NOMO-1 treated with DMSO at 0.1 percent for 48 hours (cell line): ENCODE measurements at regions not wholly inside any gene's neighbourhood (a gene's known extent, or its start where the extent isn't known, plus 50 kb on each side); places are given as distances from the start of the nearest gene placed in this dataset.
A peak's percentile ranks its signal among the peaks of the same experiment; 100 is the strongest.

Source experiments
- DNase-seq: peaks from one replicate; lab custom pipeline; 2025; ENCODE audit not compliant: unreplicated experiment; lab: John Stamatoyannopoulos, UW

DNA sequence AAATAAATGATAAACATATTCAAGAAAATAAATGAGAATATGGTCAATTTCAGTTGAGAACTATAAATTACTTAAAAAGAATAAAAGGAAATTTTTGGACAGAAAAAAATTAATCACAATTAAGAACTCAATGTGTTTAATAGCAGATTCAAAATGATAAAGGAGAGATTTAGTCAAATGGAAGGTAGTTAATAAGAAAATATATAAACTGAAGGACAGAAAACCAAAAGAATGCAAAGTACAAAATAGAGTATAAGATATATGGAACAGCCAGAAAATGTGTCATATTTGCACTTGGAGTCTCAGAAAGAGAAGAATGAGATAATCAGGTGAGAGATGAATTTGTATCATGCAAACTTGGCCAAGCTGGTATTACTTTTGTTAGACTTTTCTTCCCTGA lies 201.8 kb upstream of the ARID1B start:
- no peak for DNase-seq

GRCh38 chr6:156564807-156565149 lies 212.4 kb upstream of the ARID1B start:
- no peak for DNase-seq

GRCh38 chr6:156564127-156564806 lies 212.9 kb upstream of the ARID1B start:
- DNase-seq: peak; percentile 25

GRCh38 chr6:156563714-156564113 lies 213.5 kb upstream of the ARID1B start:
- DNase-seq: no peak

DNA sequence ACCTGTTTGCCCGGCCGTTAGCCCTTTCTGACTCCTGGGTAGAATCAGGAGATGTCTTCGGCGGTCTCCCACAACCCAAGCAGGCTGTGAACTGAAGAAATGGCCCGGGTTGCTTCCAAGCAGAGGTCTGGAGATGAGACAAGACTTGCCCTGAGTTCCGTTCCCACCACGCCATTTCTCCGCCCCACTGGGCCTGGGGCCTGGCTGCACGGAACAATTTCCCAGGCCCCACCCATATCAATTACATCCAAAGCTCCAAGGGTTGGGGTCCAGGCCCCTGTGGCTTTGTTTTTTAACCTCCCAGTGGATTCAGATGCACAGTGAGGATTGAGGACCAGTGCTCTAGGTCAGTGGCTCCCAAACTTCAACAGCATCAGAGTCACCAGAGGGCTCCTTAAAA lies 214.5 kb upstream of the ARID1B start:
- DNase-seq: no peak

DNA sequence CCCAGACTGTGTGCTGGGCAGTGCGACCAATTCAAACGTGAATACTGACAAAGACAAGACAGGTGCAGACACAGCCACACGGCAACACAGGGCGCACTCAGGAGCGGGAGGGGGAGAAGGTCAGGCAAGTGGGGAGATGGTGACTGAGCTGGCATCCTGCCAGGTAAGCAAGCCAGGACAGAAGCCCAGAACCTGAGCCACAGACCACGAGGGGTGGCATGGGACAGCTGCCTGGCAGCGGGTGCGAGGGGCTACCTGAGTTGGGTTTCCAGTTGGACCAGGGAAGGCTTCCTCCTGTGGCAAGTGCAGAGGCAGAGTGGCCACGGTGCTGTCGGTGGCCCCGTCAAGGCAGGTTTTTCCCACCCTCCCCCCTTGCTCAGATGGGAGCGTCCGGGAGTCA lies 215.2 kb upstream of the ARID1B start:
- no peak for DNase-seq

DNA sequence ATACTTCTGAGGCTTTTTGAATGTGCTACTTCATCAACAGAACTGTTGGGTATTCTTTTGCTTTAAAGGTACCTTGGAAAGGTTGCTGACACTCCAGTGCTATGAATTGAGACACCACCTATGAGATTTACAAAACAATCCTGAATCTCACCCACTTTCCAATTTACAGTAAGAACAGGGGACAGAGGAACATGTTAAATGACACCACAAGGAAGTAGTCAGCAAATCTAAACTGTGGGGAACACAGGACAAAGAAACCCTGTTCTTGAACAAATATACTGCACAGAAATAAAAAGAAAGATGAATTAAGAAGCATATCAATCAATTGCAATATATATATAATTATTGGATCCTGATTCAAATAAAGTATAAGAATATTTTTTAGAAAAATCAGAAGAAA lies 216.7 kb upstream of the ARID1B start:
- DNase-seq: no peak

- DNase-seq: no peak
Measured at GRCh38 chr6:156559162-156559690, 218.0 kb upstream of the ARID1B start.

GRCh38 chr6:156557911-156558259 lies 219.3 kb upstream of the ARID1B start:
- DNase-seq: no peak

GRCh38 chr6:156557251-156557910 lies 219.8 kb upstream of the ARID1B start:
- DNase-seq: no peak

DNA sequence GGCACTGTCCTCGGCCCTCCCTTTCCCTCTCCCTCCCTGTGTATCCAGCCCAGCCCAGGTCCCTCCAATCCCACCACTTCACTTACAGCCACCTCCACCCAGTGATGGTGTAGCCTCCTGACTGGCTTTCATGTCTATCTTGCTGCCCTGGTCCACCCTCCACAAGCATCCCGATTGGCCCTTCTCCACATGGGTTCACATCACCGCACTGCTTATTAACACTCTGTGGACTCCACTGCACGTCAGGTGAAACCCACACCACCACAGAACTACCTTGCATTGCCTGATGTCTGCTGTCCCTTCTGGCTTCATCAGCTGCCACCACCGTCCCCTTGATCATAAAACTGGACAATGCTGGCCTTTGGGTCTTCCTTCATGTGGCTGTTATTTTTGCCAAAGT lies 220.4 kb upstream of the ARID1B start:
- no peak for DNase-seq

DNA sequence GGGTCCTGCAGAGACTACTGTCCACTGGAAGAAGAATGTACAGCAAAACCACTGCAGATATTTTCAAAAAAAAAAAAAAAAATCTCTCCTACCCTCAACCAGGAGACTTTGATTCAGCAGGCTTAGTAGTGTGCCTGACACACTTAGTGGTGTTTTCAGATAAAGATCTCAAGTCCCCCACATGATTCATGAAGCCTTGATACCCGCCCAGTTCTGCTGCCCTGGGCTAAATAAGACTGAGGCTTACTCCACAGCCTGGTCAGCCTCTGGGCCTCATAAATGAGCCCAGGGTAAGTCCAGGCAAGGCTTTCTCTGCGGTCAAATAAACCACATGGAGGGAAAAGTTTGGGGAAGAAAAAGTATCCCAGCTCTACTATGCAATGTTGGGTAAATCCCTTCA lies 222.1 kb upstream of the ARID1B start:
- DNase-seq: no peak

DNA sequence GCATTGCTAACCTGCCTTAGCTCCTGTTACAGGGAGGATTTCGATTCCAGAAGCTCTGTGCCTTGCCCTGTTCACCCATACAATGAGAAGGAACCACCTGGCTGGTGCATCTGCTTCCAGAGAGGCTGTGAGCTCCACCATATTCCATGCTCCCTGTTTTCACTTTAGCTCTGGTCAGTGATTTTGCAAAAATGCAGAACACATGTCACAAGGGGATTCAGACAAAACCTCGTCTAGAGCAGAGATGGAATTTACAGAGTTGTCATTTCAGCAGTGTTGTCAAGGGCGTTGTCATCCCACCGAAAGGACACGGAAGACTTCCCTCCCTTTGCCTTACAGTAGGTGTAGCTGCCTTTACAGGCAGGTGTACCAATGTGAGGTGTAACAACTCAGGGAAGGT lies 223.0 kb upstream of the ARID1B start:
- DNase-seq: no peak

DNA sequence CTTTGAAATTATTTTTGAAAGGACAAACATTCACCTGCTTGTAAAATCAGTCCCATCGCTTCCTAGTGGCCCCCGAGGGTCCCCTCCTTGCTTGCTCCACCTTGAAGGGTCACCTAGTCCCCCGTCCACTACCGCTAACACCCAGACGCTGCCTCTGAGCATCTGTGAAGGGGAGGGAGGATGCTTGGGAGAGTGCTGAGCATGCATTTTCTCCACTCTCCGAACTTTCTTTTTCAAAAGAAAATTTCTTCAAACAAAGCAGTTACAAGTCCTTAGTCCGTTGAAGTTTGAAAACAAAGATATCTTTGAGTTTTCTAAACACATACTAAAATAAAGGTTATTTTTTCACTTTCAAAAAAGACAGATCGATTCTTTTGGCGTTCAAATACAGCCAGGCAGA lies 224.3 kb upstream of the ARID1B start:
- no peak for DNase-seq

DNA sequence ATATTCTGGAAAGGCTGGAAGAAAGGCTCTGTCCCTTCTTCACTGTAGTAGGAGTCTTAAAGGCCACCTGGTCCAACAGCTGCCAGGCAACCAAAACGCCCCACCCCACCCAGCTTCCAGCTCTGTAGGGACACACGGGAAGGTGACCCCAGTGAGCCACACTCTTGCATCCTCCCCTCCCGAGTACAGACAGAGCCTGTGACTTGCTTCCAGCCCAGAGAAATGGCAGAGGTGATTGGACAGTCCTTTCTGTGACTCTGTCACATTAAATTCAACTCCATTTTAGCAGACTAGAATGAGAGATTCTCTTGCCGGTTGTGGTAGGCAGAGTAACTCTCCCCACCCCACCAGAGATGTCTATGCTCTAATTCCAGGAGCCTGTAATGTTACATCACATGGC lies 226.2 kb upstream of the ARID1B start:
- DNase-seq: no peak

GRCh38 chr6:156545931-156546330 lies 231.2 kb upstream of the ARID1B start:
- DNase-seq: no peak

DNA sequence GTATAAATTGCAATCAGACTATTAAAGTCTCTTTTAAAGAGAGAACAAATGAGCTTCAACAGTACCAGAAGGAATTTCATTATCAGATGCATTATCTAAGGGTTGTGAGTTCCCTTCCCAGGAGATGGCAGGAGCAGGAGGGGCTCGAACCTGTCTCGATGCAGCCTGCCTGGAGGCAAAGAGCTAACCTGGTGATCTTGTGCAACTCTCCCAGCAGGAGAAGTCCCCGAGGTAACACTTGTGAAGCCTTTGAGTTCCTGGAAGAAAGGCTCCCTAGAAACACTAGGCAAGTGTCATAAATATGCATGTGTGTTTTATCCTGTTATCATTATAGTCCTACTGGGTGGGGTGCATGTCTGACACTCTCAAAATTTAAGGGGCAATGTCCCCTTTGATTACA lies 232.2 kb upstream of the ARID1B start:
- no peak for DNase-seq

- DNase-seq: no peak
Measured at GRCh38 chr6:156544046-156544445, 233.1 kb upstream of the ARID1B start.

- DNase-seq: no peak
Measured at GRCh38 chr6:156543431-156543830, 233.7 kb upstream of the ARID1B start.

DNA sequence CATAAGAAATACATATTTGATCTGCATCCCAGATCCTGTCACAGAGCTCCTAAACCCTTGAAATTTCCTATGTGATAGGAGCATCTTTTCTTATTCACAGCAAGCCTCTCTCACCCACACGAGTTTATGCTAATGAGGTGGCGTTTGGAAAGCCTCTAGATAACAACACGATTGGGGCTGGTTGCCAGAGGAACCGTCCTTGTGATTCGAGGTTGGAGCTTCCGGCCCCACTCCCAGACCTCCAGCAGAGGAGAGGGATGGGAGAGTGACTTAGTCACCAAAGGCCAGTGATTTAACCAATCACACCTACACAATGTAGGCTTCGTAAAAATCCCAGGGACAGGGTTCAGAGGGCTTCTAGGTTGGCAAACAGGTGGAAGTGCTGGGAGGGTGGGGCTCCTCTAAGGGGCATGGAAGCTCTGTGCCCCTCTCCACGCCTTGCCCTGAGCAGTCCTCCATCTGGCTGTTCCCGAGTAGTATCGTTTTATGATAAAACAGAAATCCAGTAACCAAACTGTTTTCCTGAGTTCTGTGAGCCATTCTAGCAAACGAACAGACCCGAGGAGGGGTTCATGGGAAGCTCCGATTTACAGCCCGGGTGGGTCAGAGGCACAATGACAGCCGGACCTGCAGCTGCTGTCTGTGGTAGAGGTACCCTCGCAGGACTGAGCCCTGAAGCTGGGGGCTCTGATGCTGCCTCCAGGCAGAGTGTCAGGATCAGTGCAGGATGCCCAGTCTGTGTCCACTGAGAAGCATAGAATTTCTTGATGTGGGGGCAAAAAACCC lies 238.1 kb upstream of the ARID1B start:
- no peak for DNase-seq

- no peak for DNase-seq
Measured at GRCh38 chr6:156534594-156534993, 242.6 kb upstream of the ARID1B start.

DNA sequence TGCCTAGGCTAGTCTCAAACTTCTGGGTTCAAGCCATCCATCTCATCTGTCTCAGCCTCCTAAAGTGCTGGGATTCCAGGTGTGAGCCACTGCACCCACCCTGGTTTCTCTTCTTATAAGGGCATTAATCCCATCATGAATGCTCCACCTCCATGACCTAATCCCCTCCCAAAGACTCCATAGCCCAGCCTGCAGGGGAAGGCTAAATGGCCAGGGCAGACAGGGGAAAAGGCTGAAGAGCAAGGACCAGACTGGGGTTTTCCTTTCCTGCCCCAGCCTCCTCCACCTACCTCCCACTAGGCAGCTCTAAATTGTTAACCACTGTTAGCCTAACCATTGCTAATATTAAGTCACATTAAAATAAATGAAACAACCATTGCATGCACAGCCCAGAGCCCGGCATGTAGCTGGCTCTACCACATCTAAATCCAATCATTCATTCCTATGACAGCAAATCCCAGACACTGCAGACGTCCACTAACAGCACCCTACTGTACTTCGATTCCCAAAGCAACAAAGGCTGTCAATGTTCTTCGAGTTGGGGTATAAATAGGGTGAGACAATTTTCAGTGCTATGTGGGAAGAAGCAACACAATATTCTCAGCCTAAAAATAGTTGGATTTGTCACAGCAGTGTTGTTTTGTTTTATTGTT lies 243.2 kb upstream of the ARID1B start:
- no peak for DNase-seq
